ENCODE measurements at regions not wholly inside any gene's neighbourhood (a gene's known extent, or its start where the extent isn't known, plus 50 kb on each side); places are given as distances from the start of the nearest gene placed in this dataset.
"Not testable (repeated sequence)": the region's sequence is repeated elsewhere in the genome, so short reads cannot be mapped to it uniquely, and the experiment has no call there.

DNA sequence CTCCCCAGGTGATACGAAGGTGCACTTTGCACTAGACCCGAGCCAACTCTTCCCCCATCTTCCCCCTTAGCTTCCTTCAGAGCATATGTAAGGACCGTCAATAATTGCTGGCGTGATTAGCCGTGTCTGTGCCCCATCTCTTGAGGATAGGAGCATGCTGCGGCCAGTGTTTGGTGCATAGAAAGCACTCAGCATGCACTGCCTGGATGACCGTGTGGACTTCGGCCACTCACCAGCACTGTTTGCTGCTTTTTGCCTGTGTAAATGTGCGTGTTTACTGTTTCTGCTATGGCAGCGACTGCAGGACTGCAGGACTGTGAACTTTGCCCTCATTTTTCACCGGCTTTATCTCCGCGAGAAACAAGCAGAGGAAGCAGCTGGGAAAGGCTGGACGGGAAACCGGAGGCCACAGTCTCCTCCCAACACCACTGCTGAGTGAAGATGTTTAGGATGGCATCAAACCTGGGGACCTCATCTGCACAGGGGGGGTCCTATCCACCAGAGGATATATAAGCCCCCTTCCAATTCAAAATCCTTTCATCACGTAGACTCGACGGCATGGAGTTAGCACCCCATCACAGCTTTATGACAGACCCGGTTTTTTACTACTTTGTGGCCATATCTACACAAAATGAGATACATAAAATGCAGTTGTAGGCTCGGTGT lies 150.6 kb upstream of the AFDN start:
- DNase-seq = no peak

DNA sequence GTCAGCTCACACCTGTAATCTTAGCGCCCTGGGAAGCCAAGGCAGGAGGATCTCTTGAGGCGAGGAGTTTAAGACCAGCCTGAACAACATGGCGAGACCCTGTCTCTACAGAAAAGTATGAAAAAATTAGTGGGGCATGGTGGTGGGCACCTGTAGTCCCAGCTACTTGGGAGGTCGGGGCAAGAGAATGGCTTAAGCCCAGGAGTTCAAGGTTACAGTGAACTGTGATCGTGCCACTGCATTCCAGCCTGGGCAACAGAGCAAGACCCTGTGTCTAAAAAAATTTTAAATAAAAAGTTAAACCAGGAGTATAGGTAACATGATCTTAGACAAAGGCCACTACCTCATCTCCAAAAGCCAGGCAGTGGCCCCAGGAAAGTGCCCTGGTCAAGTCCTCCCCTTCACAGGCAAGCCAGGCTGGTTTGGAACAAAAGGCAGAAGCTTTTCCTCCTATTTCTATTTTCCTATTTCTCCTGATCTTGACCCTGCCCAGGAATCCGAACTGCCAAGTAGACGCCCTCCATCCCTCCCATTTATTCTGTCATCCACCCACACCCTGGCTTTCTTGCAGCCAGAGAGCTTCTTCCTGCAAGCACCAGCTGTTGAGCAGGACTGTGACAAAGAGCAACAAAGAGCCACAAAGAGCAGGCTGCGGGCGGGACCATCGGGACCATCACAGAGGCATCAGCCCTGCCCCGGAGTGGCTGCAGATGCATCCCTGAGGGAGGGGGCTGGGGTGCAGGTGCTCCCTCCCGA lies 149.9 kb upstream of the AFDN start:
- no peak for DNase-seq

GRCh38 chr6:167677422-167677789 lies 149.3 kb upstream of the AFDN start:
- DNase-seq = no peak

- DNase-seq = no peak
Observed at GRCh38 chr6:167678102-167679101, 148.3 kb upstream of the AFDN start.

GRCh38 chr6:167679122-167679736 lies 147.5 kb upstream of the AFDN start:
- DNase-seq = no peak

DNA sequence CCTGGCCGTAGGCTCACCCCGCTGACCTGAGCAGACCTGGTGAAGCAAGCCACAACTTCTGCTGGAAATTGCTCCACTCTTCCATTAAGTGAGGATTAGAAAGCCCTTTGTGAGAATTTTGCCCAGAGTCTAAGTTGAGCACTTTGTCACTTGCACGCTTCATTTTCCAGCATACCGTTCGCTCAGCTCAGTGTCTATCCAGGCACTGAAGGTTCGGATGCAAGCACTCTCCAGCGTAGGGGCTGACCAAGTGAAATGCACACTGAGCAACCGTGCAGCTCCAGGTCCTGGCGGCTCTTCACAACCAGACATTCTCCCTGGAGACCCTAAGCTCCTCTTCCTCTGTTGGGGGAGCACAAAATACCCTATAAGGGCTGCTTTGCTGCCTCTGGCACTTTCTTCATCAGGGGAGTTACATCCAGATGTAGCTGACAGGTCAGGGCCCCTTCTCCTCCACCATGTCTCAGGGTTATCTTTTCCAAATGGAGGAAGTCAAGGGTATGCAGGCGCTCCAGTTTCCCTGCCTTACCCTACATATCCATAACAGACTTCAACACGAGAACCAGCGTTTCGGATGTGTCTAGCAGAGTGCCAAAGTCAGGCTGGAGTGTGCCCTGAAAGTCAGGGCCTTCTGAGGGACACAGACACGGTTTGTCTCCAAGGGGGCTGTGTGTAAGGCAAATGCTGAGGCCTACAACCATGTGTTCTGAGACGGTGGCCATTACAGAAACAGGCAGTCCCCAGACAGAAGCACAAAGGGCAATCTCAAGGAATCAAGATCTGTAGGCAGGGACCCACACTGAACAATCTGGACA lies 146.7 kb upstream of the AFDN start:
- DNase-seq = no peak

DNA sequence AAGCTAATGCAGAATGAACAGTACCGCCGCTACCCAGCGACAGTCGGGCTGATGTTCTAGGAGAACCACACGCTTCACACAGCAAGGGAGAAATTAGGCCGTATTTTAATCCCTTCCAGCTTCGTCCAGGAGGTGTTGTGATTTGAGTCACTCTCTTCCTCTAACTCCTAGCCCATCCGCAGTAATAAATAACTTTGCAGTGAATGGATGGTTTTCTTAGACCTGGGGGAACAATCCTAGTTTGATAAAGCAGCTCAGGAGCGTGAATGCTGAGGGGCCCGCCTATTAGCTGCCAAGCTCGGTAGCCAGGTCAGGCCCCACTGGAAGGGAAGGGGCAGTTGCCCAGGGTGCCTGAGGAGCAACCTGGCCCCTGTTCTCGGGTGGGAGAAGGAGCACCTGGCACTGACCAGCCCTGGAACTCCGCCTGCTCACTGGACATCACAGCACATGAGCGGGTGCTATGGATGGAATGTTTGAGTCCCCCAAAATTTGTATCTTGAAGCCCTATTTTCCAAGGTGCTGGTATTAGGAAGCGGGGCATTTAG lies 146.0 kb upstream of the AFDN start:
- no peak for DNase-seq

GRCh38 chr6:167682125-167682524 lies 144.6 kb upstream of the AFDN start:
- no peak for DNase-seq

DNA sequence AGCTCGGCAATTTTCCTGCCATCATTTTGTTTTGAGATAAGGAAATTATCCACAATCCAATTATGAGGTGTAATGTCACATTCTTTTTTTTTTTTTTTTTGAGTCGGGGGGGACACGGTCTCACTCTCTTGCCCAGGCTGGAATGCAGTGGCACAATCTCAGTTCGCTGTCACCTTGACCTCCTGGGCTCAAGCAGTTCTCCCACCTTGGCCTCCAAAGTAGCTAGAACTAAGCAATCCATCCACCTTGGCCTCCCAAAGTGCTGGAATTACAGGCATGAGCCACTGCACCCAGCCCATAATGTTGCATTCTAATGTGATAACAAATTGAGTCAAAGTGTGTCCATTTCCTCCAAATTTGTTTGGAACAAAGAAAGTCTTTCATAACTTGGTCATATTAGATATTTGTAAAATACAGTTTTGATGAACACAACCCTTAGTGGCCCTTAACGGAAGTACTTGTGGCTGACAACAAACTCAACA lies 144.1 kb upstream of the AFDN start:
- no peak for DNase-seq

GRCh38 chr6:167683028-167683862 lies 143.5 kb upstream of the AFDN start:
- DNase-seq = no peak

GRCh38 chr6:167684276-167685104 lies 142.2 kb upstream of the AFDN start:
- no peak for DNase-seq

- no peak for DNase-seq
Observed at GRCh38 chr6:167685654-167686053, 141.1 kb upstream of the AFDN start.

DNA sequence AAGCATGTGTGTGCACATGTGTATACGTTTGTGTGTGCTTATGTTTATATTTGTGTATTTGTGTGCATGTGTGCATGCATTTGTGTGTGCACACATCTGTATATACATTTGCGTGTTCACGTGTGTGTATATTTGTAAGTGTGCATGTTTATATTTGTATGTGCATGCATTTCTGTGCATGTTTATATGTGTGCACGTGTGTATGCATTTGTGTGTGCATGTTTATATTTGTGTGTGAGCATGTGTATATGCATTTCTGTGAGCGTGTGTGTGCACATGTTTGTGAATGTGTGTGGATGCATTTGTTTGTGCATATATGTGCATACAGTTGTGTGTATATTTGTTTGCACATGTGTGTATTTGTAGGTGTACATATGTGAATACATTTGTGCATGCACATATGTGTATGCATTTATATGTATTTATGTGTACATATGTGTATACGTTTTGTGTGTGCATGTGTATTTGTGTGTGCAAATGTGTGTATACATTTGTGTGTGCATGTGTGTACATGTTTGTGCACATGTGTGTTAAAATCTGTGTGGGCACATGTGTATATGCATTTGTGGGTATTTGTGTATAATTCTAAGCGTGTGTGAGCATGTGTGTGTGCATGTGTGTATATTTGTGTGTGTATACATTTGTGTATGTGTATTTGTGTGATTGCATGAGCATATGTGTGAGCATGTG lies 140.4 kb upstream of the AFDN start:
- no peak for DNase-seq

DNA sequence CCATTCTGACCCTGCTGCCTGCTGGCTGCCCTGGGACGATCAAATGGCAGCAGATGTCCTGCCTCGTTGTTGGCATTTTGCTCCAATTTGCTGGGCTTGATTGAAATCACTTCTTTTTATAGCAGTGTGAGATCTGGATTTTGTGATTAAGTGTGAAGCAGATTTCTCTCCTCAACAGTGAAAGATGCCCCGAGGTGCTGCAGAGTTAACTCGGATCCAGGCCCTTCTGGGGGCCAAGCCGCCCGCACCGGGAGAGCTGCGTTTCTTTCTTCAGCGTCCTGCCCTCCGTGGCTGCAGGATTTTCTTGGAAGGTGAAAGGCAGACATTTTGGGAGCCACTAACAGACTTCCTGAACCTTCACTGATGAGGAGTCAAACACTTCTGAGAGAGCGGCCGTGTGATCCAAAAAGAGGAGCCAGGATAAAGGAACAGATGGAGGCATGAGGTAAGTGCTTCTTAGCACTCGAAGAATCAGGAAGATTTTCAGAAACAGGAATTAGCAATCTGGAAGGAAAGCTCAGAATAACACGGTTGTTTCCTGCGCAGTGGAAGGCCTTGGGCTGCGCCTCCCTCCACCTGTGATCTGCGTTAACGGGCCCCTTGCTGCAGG lies 139.5 kb upstream of the AFDN start:
- no peak for DNase-seq

- DNase-seq = no peak
Observed at GRCh38 chr6:167688123-167688522, 138.6 kb upstream of the AFDN start.

DNA sequence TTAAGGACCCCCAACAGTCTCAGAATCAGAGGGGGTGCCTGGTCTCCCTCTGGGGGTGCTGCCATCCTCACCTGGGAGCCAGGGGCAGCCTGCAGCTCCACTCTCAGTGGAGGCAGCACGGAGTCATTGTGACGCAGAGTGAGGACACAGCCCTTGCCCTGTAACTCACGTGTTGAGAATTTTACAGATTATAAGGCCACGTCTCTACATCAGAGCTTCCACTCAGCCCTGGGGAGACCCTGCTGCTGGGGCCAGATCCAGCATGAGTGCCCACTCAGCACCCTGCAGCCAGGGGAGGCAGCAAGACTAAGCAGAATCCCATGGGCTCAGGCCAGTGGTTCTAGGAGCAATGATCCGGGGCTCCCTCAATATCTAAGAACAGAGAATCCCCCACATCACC lies 137.4 kb upstream of the AFDN start:
- no peak for DNase-seq

GRCh38 chr6:167689751-167690150 lies 137.0 kb upstream of the AFDN start:
- DNase-seq = no peak

- not testable (repeated sequence) for DNase-seq
Observed at GRCh38 chr6:167690167-167690922, 136.4 kb upstream of the AFDN start.
